LoVo (cell line): ENCODE measurements at regions not wholly inside any gene's neighbourhood (a gene's known extent, or its start where the extent isn't known, plus 50 kb on each side); places are given as distances from the start of the nearest gene placed in this dataset.

Experiments used
- DNase-seq: peaks from one replicate; pipeline ENCODE4 v3.0.0-alpha.2; 2016; ENCODE audit warnings: low spot score

- no peak for DNase-seq
Measured at GRCh38 chr5:93275376-93275775, 305.6 kb downstream of the NR2F1-AS1 start.

GRCh38 chr5:93274291-93274690 lies 306.7 kb downstream of the NR2F1-AS1 start:
- DNase-seq = no peak

GRCh38 chr5:93273176-93273575 lies 307.8 kb downstream of the NR2F1-AS1 start:
- DNase-seq = no peak

- DNase-seq = no peak
Measured at GRCh38 chr5:93272108-93272507, 308.9 kb downstream of the NR2F1-AS1 start.

GRCh38 chr5:93267736-93268135 lies 313.3 kb downstream of the NR2F1-AS1 start:
- no peak for DNase-seq

GRCh38 chr5:93267276-93267675 lies 313.7 kb downstream of the NR2F1-AS1 start:
- DNase-seq = no peak

- no peak for DNase-seq
Measured at GRCh38 chr5:93257616-93258015, 323.4 kb downstream of the NR2F1-AS1 start.

GRCh38 chr5:93255796-93256195 lies 325.2 kb downstream of the NR2F1-AS1 start:
- DNase-seq = no peak

GRCh38 chr5:93252165-93252564 lies 328.9 kb downstream of the NR2F1-AS1 start:
- DNase-seq = no peak

- no peak for DNase-seq
Measured at GRCh38 chr5:93251347-93251746, 329.7 kb downstream of the NR2F1-AS1 start.

- DNase-seq = no peak
Measured at GRCh38 chr5:93250424-93250823, 330.6 kb downstream of the NR2F1-AS1 start.

GRCh38 chr5:93249651-93250289 lies 331.2 kb downstream of the NR2F1-AS1 start:
- DNase-seq = peak; percentile 63

GRCh38 chr5:93247105-93247504 lies 333.9 kb downstream of the NR2F1-AS1 start:
- DNase-seq = no peak

- DNase-seq = no peak
Measured at GRCh38 chr5:93246090-93246855, 334.7 kb downstream of the NR2F1-AS1 start.

- DNase-seq = no peak
Measured at GRCh38 chr5:93245226-93245625, 335.8 kb downstream of the NR2F1-AS1 start.

GRCh38 chr5:93243481-93243880 lies 337.5 kb downstream of the NR2F1-AS1 start:
- no peak for DNase-seq

- DNase-seq = no peak
Measured at GRCh38 chr5:93240228-93240834, 340.7 kb downstream of the NR2F1-AS1 start.

GRCh38 chr5:93236807-93237421 lies 344.1 kb downstream of the NR2F1-AS1 start:
- DNase-seq = no peak

- DNase-seq = no peak
Measured at GRCh38 chr5:93235761-93236160, 345.3 kb downstream of the NR2F1-AS1 start.

GRCh38 chr5:93226202-93226735 lies 354.8 kb downstream of the NR2F1-AS1 start:
- DNase-seq = no peak

GRCh38 chr5:93225748-93226147 lies 355.3 kb downstream of the NR2F1-AS1 start:
- no peak for DNase-seq

GRCh38 chr5:93224624-93225023 lies 356.4 kb downstream of the NR2F1-AS1 start:
- DNase-seq = no peak

GRCh38 chr5:93221773-93222172 lies 359.2 kb downstream of the NR2F1-AS1 start:
- no peak for DNase-seq
